ENCODE measurements at regions not wholly inside any gene's neighbourhood (a gene's known extent, or its start where the extent isn't known, plus 50 kb on each side); places are given as distances from the start of the nearest gene placed in this dataset.

DNA sequence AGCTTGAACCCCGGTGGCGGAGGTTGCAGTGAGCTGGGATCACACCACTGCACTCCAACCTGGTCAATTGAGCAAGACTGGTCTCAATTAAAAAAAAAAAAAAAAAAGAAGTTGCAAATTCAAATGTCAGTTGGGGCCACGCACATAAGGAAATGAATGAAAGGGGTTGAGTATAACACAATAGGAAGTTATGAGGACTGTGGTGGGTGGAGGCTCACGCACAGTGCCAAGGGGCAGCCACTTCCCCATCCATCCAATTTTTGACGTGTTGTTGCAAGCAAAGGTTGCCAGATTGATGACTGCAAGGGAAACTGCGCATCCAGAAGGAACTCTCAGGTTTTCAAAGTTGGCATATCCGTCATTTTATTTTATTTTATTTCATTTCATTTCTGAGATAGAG is 532.2 kb downstream of the NTRK3 start:
- H3K9ac ChIP-seq (replicated peaks in 1 of 4; ENCODE audit: extremely low read depth in 1 of 4, low read depth in 3 of 4, low read length in 3 of 4) = no peak overlapping the region
- no peaks in the 10 kb centered on the region for H4K20me1 ChIP-seq (replicated peaks in 1 of 2; ENCODE audit: control insufficient read depth in 1 of 2, insufficient read depth in 2 of 2, low read length in 2 of 2)
- FAIRE-seq = no peak
- H4K5ac ChIP-seq (ENCODE audit: insufficient read length, low read depth, low read length) = no peak overlapping the region
- H4K8ac ChIP-seq (ENCODE audit: extremely low read depth, insufficient read depth, low read length) = no peak overlapping the region
- no peak overlapping the region for H2BK120ac ChIP-seq (replicated peaks; ENCODE audit: low read depth, low read length)
- no peak overlapping the region for H3K18ac ChIP-seq (ENCODE audit: extremely low read depth, low read length)
- CTCF ChIA-PET (ENCODE audit: partially characterized antibody) = no interaction called here
- H3K27ac ChIP-seq (ENCODE audit: low read depth, low read length) = no peak overlapping the region
- TF ChIP-seq HDAC2 (IDR thresholded peaks at IDR 0.05; ENCODE audit: borderline replicate concordance in 1 of 2, low read depth in 2 of 2, low read length in 2 of 2) = no peak
- no peak for TF ChIP-seq SP4 (IDR thresholded peaks at IDR 0.05; ENCODE audit: low read length)
- no peak for TF ChIP-seq GABPA (IDR thresholded peaks at IDR 0.05; ENCODE audit: borderline replicate concordance, insufficient read depth, low read length)
- no peak for TF ChIP-seq BCL11A (IDR thresholded peaks at IDR 0.05; ENCODE audit: low read depth in 2 of 2, low read length in 2 of 2)
- no peak for TF ChIP-seq RAD21 (IDR thresholded peaks at IDR 0.05 in 1 of 2, conservative IDR thresholded peaks at IDR 0.05 in 1 of 2; ENCODE audit: low read depth in 2 of 2, low read length in 2 of 2)
- no peak for TF ChIP-seq KDM4A (IDR thresholded peaks at IDR 0.05; ENCODE audit: low read depth, low read length, severe bottlenecking)
- no peak for TF ChIP-seq SP2 (IDR thresholded peaks at IDR 0.05; ENCODE audit: low read length)
- TF ChIP-seq HDAC6 (IDR thresholded peaks at IDR 0.05; ENCODE audit: low read depth, low read length) = no peak
- TF ChIP-seq NRF1 (IDR thresholded peaks at IDR 0.05; ENCODE audit: low read depth, low read length) = no peak
- H2AFZ ChIP-seq (ENCODE audit: low read length) = no peak overlapping the region
- H2BK20ac ChIP-seq (ENCODE audit: low read length) = no peak overlapping the region
- H3K4me2 ChIP-seq (ENCODE audit: insufficient read depth in 1 of 2, low read depth in 2 of 2, low read length in 2 of 2) = no peak overlapping the region
- no peak overlapping the region for H2BK12ac ChIP-seq (ENCODE audit: low read depth, low read length)
- no peaks in the 10 kb centered on the region for H3K79me1 ChIP-seq (ENCODE audit: low read depth, low read length)
- H3K4ac ChIP-seq (replicated peaks; ENCODE audit: insufficient read length, low read depth, low read length) = no peak overlapping the region
- no peaks in the 10 kb centered on the region for H3K79me2 ChIP-seq (ENCODE audit: control insufficient read depth in 1 of 2, insufficient read depth in 2 of 2, low read length in 2 of 2)
- H4K91ac ChIP-seq (replicated peaks; ENCODE audit: insufficient read length, low read length) = no peak overlapping the region
- no peak overlapping the region for H2AK5ac ChIP-seq (ENCODE audit: low read depth, low read length)
- POLR2A ChIA-PET (ENCODE audit: partially characterized antibody) = no interaction called here
- no peak overlapping the region for H3K23ac ChIP-seq (ENCODE audit: insufficient read length)
- H3K9me3 ChIP-seq (ENCODE audit: insufficient read depth in 2 of 2, low read depth in 1 of 2, low read length in 1 of 2) = no peaks in the 10 kb centered on the region
- H3K23me2 ChIP-seq (ENCODE audit: low read depth, low read length) = no peaks in the 10 kb centered on the region
- no peak for DNase-seq (ENCODE audit: low read depth in 1 of 2, low spot score in 2 of 2)
- no peak overlapping the region for H3K4me3 ChIP-seq (ENCODE audit: extremely low read depth in 1 of 4, insufficient read depth in 2 of 4, low read depth in 3 of 4, low read length in 4 of 4)
- H3K56ac ChIP-seq (replicated peaks; ENCODE audit: insufficient read length, low read depth, low read length) = no peak overlapping the region
- 91% methylated on average over 7 of the region's 7 CpGs; no CpG with 5 or more reads in 1 of the 2 experiments for WGBS, 2 experiments (ENCODE audit: extremely low coverage in 1 of 2, insufficient coverage in 1 of 2, insufficient read length in 1 of 2, insufficient replicate concordance in 2 of 2, low coverage in 1 of 2, low lambda C conversion rate in 2 of 2, missing lambda C conversion rate in 1 of 2)
- no peak overlapping the region for H3K14ac ChIP-seq (ENCODE audit: insufficient read length)
- no peak overlapping the region for H2BK15ac ChIP-seq (ENCODE audit: low read length)
- H2BK5ac ChIP-seq (ENCODE audit: low read depth, low read length) = no peak overlapping the region
- peaks cover 0 to 4% (median 0%) of the 10 kb centered on the region in 4 experiments; a peak in 2 of 7 replicates for H3K4me1 ChIP-seq (replicated peaks in 1 of 4; ENCODE audit: control insufficient read depth in 3 of 4, insufficient read depth in 4 of 4, low read length in 3 of 4)
- H3K36me3 ChIP-seq (ENCODE audit: control insufficient read depth in 2 of 4, insufficient read depth in 4 of 4, low read length in 3 of 4) = no peaks in the 10 kb centered on the region; a peak in 1 of 8 replicates
- H3K27me3 ChIP-seq (replicated peaks in 1 of 4; ENCODE audit: control insufficient read depth in 3 of 4, extremely low read depth in 1 of 4, insufficient read depth in 3 of 4, low read length in 3 of 4) = no peaks in the 10 kb centered on the region
